ENCODE measurements at regions not wholly inside any gene's neighbourhood (a gene's known extent, or its start where the extent isn't known, plus 50 kb on each side); places are given as distances from the start of the nearest gene placed in this dataset.

GRCh38 chr7:94272821-94273583 lies 121.7 kb upstream of the COL1A2 start:
- Histone ChIP-seq H3K79me2 (ENCODE audit: control insufficient read depth in 1 of 2, insufficient read depth in 2 of 2, low read length in 2 of 2) (no peaks in the 10 kb centered on the region), H3K4me3 (ENCODE audit: extremely low read depth in 1 of 4, insufficient read depth in 2 of 4, low read depth in 3 of 4, low read length in 4 of 4) (no peak overlapping the region), H3K27ac (ENCODE audit: low read depth, low read length) (no peak overlapping the region), H3K9ac (replicated peaks in 1 of 4; ENCODE audit: extremely low read depth in 1 of 4, low read depth in 3 of 4, low read length in 3 of 4) (no peak overlapping the region), H4K8ac (ENCODE audit: extremely low read depth, insufficient read depth, low read length) (no peak overlapping the region), H3K4me2 (ENCODE audit: insufficient read depth in 1 of 2, low read depth in 2 of 2, low read length in 2 of 2) (no peak overlapping the region), H3K23me2 (ENCODE audit: low read depth, low read length) (no peaks in the 10 kb centered on the region), H3K4me1 (replicated peaks in 1 of 4; ENCODE audit: control insufficient read depth in 3 of 4, insufficient read depth in 4 of 4, low read length in 3 of 4) (no peaks in the 10 kb centered on the region; a peak in 1 of 7 replicates), H4K5ac (ENCODE audit: insufficient read length, low read depth, low read length) (no peak overlapping the region), H2BK5ac (ENCODE audit: low read depth, low read length) (no peak overlapping the region), H4K20me1 (replicated peaks in 1 of 2; ENCODE audit: control insufficient read depth in 1 of 2, insufficient read depth in 2 of 2, low read length in 2 of 2) (no peaks in the 10 kb centered on the region), H3K56ac (replicated peaks; ENCODE audit: insufficient read length, low read depth, low read length) (no peak overlapping the region), H3K4ac (replicated peaks; ENCODE audit: insufficient read length, low read depth, low read length) (no peak overlapping the region), H3K27me3 (replicated peaks in 1 of 4; ENCODE audit: control insufficient read depth in 3 of 4, extremely low read depth in 1 of 4, insufficient read depth in 3 of 4, low read length in 3 of 4) (no peaks in the 10 kb centered on the region), H2AK5ac (ENCODE audit: low read depth, low read length) (no peak overlapping the region), H3K18ac (ENCODE audit: extremely low read depth, low read length) (no peak overlapping the region), H2BK12ac (ENCODE audit: low read depth, low read length) (no peak overlapping the region), H3K14ac (ENCODE audit: insufficient read length) (no peak overlapping the region), H2BK15ac (ENCODE audit: low read length) (no peak overlapping the region), H2AFZ (ENCODE audit: low read length) (no peak overlapping the region), H3K23ac (ENCODE audit: insufficient read length) (no peak overlapping the region), H4K91ac (replicated peaks; ENCODE audit: insufficient read length, low read length) (no peak overlapping the region), H3K9me3 (ENCODE audit: insufficient read depth in 2 of 2, low read depth in 1 of 2, low read length in 1 of 2) (no peaks in the 10 kb centered on the region), H3K36me3 (ENCODE audit: control insufficient read depth in 2 of 4, insufficient read depth in 4 of 4, low read length in 3 of 4) (no peaks in the 10 kb centered on the region), H2BK120ac (replicated peaks; ENCODE audit: low read depth, low read length) (no peak overlapping the region), H3K79me1 (ENCODE audit: low read depth, low read length) (no peaks in the 10 kb centered on the region), H2BK20ac (ENCODE audit: low read length) (no peak overlapping the region)
- ChIA-PET CTCF (ENCODE audit: partially characterized antibody) (interaction anchor here (0.6 kb wide), 1 partner anchor 96 kb away, joined by 3 read pairs; no protein-coding TSS in a partner anchor), POLR2A (ENCODE audit: partially characterized antibody) (no interaction called here)
- no peak for FAIRE-seq
- TF ChIP-seq EGR1 (IDR thresholded peaks at IDR 0.05; ENCODE audit: borderline replicate concordance, low read depth, low read length): no peak
- no peak for TF ChIP-seq CBX5 (IDR thresholded peaks at IDR 0.05; ENCODE audit: low read depth, low read length)
- no peak for TF ChIP-seq NANOG (IDR thresholded peaks at IDR 0.05; ENCODE audit: insufficient read depth, low read depth, low read length, poor library complexity, severe bottlenecking)
- no peak for TF ChIP-seq TEAD4 (IDR thresholded peaks at IDR 0.05; ENCODE audit: low read depth, low read length)
- no peak for TF ChIP-seq CREB1 (IDR thresholded peaks at IDR 0.05)
- TF ChIP-seq KDM5A (IDR thresholded peaks at IDR 0.05; ENCODE audit: low read length): no peak
- no peak for TF ChIP-seq SIRT6 (IDR thresholded peaks at IDR 0.05; ENCODE audit: low read length)
- no peak for DNase-seq (ENCODE audit: low read depth in 1 of 2, low spot score in 2 of 2)
- WGBS, 2 experiments (ENCODE audit: extremely low coverage in 1 of 2, insufficient coverage in 1 of 2, insufficient read length in 1 of 2, insufficient replicate concordance in 2 of 2, low coverage in 1 of 2, low lambda C conversion rate in 2 of 2, missing lambda C conversion rate in 1 of 2): 67% methylated on average over 1 of the region's 1 CpG; no CpG with 5 or more reads in 1 of the 2 experiments

Measured in H1 (cell line).